ENCODE measurements at regions not wholly inside any gene's neighbourhood (a gene's known extent, or its start where the extent isn't known, plus 50 kb on each side); places are given as distances from the start of the nearest gene placed in this dataset.

DNA sequence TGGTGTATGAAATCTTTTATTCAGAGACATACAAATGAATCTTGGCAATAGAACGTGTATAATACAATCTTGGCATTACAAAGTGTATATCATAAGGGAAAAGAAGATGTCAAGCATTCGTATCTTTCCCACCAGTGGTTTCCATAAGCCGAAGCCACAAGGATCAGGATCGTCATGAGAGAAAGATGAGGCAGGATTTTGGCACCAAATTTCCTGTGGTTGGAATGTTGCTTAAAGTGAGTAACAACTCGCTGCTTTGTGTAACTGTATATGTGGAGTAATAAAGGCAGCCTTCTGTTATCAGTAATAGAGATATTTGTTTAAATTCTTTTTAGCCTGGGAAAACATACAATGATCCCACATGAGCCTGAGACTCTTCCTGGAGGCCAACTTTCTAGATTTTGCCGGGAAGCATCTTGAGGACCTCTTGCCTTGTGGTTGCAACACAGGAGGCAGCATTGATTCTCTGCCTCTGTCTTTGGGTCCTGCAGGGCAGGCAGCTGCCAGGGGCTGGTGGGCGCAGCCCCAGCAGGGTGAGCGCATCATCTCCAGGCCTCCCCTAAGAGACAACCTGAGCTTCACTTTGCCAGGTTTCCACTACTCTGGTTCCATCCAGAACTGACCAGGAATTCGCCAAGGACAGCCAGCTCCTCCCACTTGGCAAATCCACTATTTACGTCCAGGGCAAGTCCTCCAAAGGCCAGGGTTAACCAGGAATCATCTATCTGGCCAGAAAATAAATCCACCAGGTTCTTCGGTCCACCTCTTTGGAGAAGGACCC lies 230.9 kb upstream of the SULF2 start:
- TF ChIP-seq CTCF (IDR thresholded peaks at IDR 0.05; ENCODE audit: low read depth, low read length) (no peak), EZH2phosphoT487 (IDR thresholded peaks at IDR 0.05; ENCODE audit: low read depth) (no peak)
